ENCODE measurements at regions not wholly inside any gene's neighbourhood (a gene's known extent, or its start where the extent isn't known, plus 50 kb on each side); places are given as distances from the start of the nearest gene placed in this dataset.

DNA sequence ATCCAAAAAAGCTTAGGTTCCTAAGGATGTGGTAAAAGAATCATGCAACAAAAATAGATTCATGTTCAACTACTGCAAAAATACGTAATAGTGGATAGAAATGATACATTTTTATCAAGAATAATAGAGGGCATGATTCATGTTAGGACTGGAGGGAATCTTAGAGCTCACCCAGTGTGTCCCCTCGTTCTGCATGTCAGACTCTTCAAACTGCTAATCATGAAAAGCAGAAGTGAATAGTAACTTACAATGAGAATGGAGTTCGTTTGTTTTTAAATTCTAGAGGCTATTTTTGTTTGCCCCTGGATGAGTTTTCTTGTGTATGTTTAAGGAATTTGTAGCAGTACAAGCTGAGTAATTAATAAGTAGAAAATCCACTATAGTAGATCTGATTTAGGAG, 79.4 kb downstream of the MSL3 start (continued):
- TF ChIP-seq MYBL2 (CRISPR knock-in tag; IDR thresholded peaks at IDR 0.05) (no peak), ZBTB21 (CRISPR knock-in tag; IDR thresholded peaks at IDR 0.05; ENCODE audit: borderline replicate concordance) (no peak)

DNA sequence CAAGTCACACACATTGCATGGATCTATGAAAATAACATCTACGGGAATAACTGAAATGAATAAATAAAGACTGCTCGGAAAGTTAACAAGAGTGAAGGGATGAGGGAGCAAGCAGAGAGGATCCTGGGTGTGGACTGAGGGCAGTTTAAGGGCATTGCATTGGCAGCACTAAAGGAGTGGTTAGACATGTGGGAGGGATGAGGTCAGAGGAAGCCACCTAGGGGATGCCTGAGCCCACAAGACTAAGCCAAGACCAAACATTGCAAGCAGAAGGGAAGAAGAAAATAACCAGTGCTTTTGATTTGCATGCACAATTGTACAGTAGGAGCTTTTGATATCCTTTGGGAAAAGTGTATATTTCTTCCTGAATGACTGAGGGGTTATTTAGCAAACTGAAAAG, 106.1 kb downstream of the MSL3 start:
- Mint-ChIP-seq H3K27ac (no peak overlapping the region), H3K9me3 (no peaks in the 10 kb centered on the region), H3K27me3 (ENCODE audit: low read depth) (no peaks in the 10 kb centered on the region), H3K36me3 (no peaks in the 10 kb centered on the region), H3K4me3 (no peak overlapping the region), H3K4me1 (no peaks in the 10 kb centered on the region)
- DNase-seq (ENCODE audit: low spot score) (no peak), ATAC-seq (no peak)
- ChIA-PET POLR2A (interaction anchor here (0.6 kb wide), 1 partner anchor 12 kb away, joined by 5 read pairs; no protein-coding TSS in a partner anchor), CTCF (no interaction called here)
- TF ChIP-seq, protein P1, sequence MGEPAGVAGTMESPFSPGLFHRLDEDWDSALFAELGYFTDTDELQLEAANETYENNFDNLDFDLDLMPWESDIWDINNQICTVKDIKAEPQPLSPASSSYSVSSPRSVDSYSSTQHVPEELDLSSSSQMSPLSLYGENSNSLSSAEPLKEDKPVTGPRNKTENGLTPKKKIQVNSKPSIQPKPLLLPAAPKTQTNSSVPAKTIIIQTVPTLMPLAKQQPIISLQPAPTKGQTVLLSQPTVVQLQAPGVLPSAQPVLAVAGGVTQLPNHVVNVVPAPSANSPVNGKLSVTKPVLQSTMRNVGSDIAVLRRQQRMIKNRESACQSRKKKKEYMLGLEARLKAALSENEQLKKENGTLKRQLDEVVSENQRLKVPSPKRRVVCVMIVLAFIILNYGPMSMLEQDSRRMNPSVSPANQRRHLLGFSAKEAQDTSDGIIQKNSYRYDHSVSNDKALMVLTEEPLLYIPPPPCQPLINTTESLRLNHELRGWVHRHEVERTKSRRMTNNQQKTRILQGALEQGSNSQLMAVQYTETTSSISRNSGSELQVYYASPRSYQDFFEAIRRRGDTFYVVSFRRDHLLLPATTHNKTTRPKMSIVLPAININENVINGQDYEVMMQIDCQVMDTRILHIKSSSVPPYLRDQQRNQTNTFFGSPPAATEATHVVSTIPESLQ (CRISPR knock-in tag; IDR thresholded peaks at IDR 0.05) = no peak
- TF ChIP-seq RELA (CRISPR knock-in tag; IDR thresholded peaks at IDR 0.05; ENCODE audit: borderline replicate concordance) (no peak), ZBTB21 (CRISPR knock-in tag; IDR thresholded peaks at IDR 0.05; ENCODE audit: borderline replicate concordance) (no peak), ZNF138 (CRISPR knock-in tag; conservative IDR thresholded peaks at IDR 0.05) (no peak), ZNF396 (CRISPR knock-in tag; IDR thresholded peaks at IDR 0.05; ENCODE audit: borderline replicate concordance) (no peak), ZNF317 (CRISPR knock-in tag; IDR thresholded peaks at IDR 0.05; ENCODE audit: borderline replicate concordance, low read depth) (no peak), TP53 (CRISPR knock-in tag; IDR thresholded peaks at IDR 0.05) (no peak), SMAD3 (CRISPR knock-in tag; IDR thresholded peaks at IDR 0.05; ENCODE audit: borderline replicate concordance) (no peak), ZNF232 (CRISPR knock-in tag; IDR thresholded peaks at IDR 0.05) (no peak), JUN (CRISPR knock-in tag; IDR thresholded peaks at IDR 0.05) (no peak), KAT7 (CRISPR knock-in tag; IDR thresholded peaks at IDR 0.05; ENCODE audit: borderline replicate concordance) (no peak), NR1H2 (CRISPR knock-in tag; IDR thresholded peaks at IDR 0.05) (no peak), RORB (CRISPR knock-in tag; IDR thresholded peaks at IDR 0.05) (no peak)
- TF ChIP-seq, protein P2, sequence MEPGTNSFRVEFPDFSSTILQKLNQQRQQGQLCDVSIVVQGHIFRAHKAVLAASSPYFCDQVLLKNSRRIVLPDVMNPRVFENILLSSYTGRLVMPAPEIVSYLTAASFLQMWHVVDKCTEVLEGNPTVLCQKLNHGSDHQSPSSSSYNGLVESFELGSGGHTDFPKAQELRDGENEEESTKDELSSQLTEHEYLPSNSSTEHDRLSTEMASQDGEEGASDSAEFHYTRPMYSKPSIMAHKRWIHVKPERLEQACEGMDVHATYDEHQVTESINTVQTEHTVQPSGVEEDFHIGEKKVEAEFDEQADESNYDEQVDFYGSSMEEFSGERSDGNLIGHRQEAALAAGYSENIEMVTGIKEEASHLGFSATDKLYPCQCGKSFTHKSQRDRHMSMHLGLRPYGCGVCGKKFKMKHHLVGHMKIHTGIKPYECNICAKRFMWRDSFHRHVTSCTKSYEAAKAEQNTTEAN (CRISPR knock-in tag; IDR thresholded peaks at IDR 0.05) = no peak
- TF ChIP-seq, protein P3, sequence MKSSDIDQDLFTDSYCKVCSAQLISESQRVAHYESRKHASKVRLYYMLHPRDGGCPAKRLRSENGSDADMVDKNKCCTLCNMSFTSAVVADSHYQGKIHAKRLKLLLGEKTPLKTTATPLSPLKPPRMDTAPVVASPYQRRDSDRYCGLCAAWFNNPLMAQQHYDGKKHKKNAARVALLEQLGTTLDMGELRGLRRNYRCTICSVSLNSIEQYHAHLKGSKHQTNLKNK (CRISPR knock-in tag; IDR thresholded peaks at IDR 0.05) = no peak
- TF ChIP-seq, protein P4, sequence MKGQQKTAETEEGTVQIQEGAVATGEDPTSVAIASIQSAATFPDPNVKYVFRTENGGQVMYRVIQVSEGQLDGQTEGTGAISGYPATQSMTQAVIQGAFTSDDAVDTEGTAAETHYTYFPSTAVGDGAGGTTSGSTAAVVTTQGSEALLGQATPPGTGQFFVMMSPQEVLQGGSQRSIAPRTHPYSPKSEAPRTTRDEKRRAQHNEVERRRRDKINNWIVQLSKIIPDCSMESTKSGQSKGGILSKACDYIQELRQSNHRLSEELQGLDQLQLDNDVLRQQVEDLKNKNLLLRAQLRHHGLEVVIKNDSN (CRISPR knock-in tag; IDR thresholded peaks at IDR 0.05) = no peak

DNA sequence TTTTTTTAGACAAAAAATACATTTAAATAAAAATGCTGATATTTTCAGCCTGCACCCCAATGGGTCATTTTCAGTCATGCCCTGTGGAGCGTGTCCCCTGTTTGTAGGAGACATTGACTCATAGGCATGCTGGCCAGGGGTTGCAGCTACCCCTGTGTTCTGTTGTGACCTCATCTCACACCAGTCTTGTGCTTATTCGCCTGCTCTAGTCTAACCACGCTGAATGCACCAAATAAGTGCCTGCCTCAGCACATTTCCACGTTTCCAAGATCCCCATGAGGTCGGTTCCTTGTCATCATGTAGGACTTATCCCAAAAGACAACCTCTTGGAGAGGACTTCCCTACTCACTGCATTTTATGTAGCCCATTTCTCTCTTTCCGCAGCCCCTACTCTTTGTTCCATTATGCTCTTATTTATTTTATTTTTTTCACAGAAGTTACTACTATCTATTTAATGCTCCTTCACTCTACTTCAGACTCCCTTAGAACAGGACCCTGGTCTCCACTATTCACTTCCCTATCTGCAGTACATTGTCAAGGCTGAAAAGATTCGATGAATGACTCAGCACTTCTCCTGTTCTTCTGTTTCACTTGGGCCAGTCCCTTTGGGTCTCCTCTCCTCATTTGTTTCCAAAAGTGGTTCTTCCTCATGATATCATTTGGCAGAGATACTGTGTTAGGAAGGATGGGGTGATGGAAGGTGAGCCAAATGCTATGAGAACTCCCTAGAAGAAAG, 109.7 kb downstream of the MSL3 start:
- DNase-seq (ENCODE audit: low spot score) (no peak), ATAC-seq (no peak)
- ChIA-PET POLR2A (no interaction called here), CTCF (no interaction called here)
- TF ChIP-seq NFYB (CRISPR knock-in tag; conservative IDR thresholded peaks at IDR 0.05; ENCODE audit: low read depth) (no peak), TP53 (CRISPR knock-in tag; IDR thresholded peaks at IDR 0.05) (no peak), ESRRA (CRISPR knock-in tag; IDR thresholded peaks at IDR 0.05; ENCODE audit: borderline replicate concordance) (no peak)
- TF ChIP-seq, protein P5, sequence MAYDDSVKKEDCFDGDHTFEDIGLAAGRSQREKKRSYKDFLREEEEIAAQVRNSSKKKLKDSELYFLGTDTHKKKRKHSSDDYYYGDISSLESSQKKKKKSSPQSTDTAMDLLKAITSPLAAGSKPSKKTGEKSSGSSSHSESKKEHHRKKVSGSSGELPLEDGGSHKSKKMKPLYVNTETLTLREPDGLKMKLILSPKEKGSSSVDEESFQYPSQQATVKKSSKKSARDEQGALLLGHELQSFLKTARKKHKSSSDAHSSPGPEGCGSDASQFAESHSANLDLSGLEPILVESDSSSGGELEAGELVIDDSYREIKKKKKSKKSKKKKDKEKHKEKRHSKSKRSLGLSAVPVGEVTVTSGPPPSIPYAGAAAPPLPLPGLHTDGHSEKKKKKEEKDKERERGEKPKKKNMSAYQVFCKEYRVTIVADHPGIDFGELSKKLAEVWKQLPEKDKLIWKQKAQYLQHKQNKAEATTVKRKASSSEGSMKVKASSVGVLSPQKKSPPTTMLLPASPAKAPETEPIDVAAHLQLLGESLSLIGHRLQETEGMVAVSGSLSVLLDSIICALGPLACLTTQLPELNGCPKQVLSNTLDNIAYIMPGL (CRISPR knock-in tag; IDR thresholded peaks at IDR 0.05) = no peak
- no peaks in the 10 kb centered on the region for H3K27me3 Mint-ChIP-seq (ENCODE audit: low read depth)
- no peaks in the 10 kb centered on the region for H3K36me3 Mint-ChIP-seq
- H3K4me1 Mint-ChIP-seq = no peaks in the 10 kb centered on the region
- H3K4me3 Mint-ChIP-seq = no peak overlapping the region
- H3K27ac Mint-ChIP-seq = no peak overlapping the region
- no peaks in the 10 kb centered on the region for H3K9me3 Mint-ChIP-seq
